Keratinocyte (primary cell): ENCODE measurements at regions not wholly inside any gene's neighbourhood (a gene's known extent, or its start where the extent isn't known, plus 50 kb on each side); places are given as distances from the start of the nearest gene placed in this dataset.

Experiments used
- DNase-seq: peaks from one replicate; pipeline ENCODE4 v3.0.0-alpha.2; 2011; ENCODE audit warnings: low read depth, missing footprints, low spot score
- FAIRE-seq: peaks from 2 replicates; lab custom pipeline; 2011; peaks lifted over from hg19 to GRCh38; lab: Jason Lieb, UNC
- H2AFZ ChIP-seq: 2 replicates; pipeline ENCODE4 v1.6.0; 2012; ENCODE audit warnings: low read length, control low read depth, inconsistent platforms; ENCODE audit not compliant: control insufficient read depth
- H3K27ac ChIP-seq: 2 replicates; pipeline ENCODE4 v1.5.1; 2011; ENCODE audit warnings: low read length; ENCODE audit not compliant: control insufficient read depth, insufficient read depth
- H3K27me3 ChIP-seq: 3 replicates; pipeline ENCODE4 v1.6.0; 2011; ENCODE audit warnings: low read length; ENCODE audit not compliant: control insufficient read depth, insufficient read depth; ENCODE audit errors: extremely low read depth
- H3K36me3 ChIP-seq, 2 experiments: 2 replicates in 1 of 2; 3 replicates in 1 of 2; pipeline ENCODE4 v1.5.1; 2011; ENCODE audit warnings: low read length in 2 of 2, mild to moderate bottlenecking in 1 of 2; ENCODE audit not compliant: control insufficient read depth in 2 of 2, insufficient read depth in 2 of 2; ENCODE audit errors: extremely low read depth in 1 of 2
- H3K4me1 ChIP-seq: 3 replicates; pipeline ENCODE4 v1.5.1; 2011; ENCODE audit warnings: low read length; ENCODE audit not compliant: control insufficient read depth, insufficient read depth; ENCODE audit errors: extremely low read depth
- H3K4me2 ChIP-seq: 3 replicates; pipeline ENCODE4 v1.6.0; 2011; ENCODE audit warnings: low read depth, low read length; ENCODE audit not compliant: control insufficient read depth, insufficient read depth; ENCODE audit errors: extremely low read depth
- H3K4me3 ChIP-seq, 3 experiments: fragments of 200-600 bp in 1 of 3; sonication (generic) in 1 of 3; 2 replicates in 2 of 3; 3 replicates in 1 of 3; pipeline ENCODE4 v1.5.1; 2011 to 2016; ENCODE audit warnings: low read length in 3 of 3, mild to moderate bottlenecking in 3 of 3, control low read depth in 2 of 3, inconsistent platforms in 1 of 3, low read depth in 1 of 3, mixed read lengths in 1 of 3, mixed run types in 1 of 3, moderate library complexity in 1 of 3; ENCODE audit not compliant: control insufficient read depth in 2 of 3, insufficient read depth in 2 of 3; ENCODE audit errors: extremely low read depth in 1 of 3
- H3K79me2 ChIP-seq: 2 replicates; pipeline ENCODE4 v1.6.0; 2012; ENCODE audit warnings: low read length; ENCODE audit not compliant: control insufficient read depth, insufficient read depth
- H3K9ac ChIP-seq: 3 replicates; pipeline ENCODE4 v1.6.0; 2011; ENCODE audit warnings: low read length; ENCODE audit not compliant: control insufficient read depth, insufficient read depth; ENCODE audit errors: extremely low read depth
- H3K9me1 ChIP-seq: 3 replicates; pipeline ENCODE4 v1.6.0; 2011; ENCODE audit warnings: low read length; ENCODE audit not compliant: control insufficient read depth, insufficient read depth; ENCODE audit errors: extremely low read depth
- H3K9me3 ChIP-seq: 2 replicates; pipeline ENCODE4 v1.5.1; 2012; ENCODE audit warnings: low read depth, low read length; ENCODE audit not compliant: control insufficient read depth
- H4K20me1 ChIP-seq: 3 replicates; pipeline ENCODE4 v1.6.0; 2011; ENCODE audit warnings: low read length; ENCODE audit not compliant: control insufficient read depth, insufficient read depth; ENCODE audit errors: extremely low read depth
- EZH2 ChIP-seq: IDR thresholded peaks from one replicate; pipeline ENCODE4 v1.6.1; 2012; ENCODE audit warnings: inconsistent platforms, mild to moderate bottlenecking, low read length, moderate library complexity
- dilution Hi-C: fragments of 300-500 bp; cut with MboI; formaldehyde crosslinking; loops from one replicate; pipeline ENCODE4 v1.7.0; 2020; ENCODE audit warnings: low sequenced_read_pairs; ENCODE audit not compliant: extremely low pct_ligation_motif_present
- TF ChIP-seq, protein P1 (sequence below), 3 experiments: IDR thresholded peaks in 1 of 3; conservative IDR thresholded peaks in 1 of 3; optimal IDR thresholded peaks in 1 of 3; 2 replicates in 2 of 3; 3 replicates in 1 of 3; pipeline versions ENCODE3 to v1.5.1; 2011; ENCODE audit warnings: low read length in 3 of 3, mild to moderate bottlenecking in 3 of 3, moderate library complexity in 2 of 3, control low read depth in 1 of 3, inconsistent platforms in 1 of 3; ENCODE audit not compliant: insufficient read depth in 2 of 3; ENCODE audit errors: extremely low read depth in 1 of 3

GRCh38 chr11:27184458-27185312 lies 144.1 kb downstream of the BBOX1 start:
- TF ChIP-seq, protein P1, sequence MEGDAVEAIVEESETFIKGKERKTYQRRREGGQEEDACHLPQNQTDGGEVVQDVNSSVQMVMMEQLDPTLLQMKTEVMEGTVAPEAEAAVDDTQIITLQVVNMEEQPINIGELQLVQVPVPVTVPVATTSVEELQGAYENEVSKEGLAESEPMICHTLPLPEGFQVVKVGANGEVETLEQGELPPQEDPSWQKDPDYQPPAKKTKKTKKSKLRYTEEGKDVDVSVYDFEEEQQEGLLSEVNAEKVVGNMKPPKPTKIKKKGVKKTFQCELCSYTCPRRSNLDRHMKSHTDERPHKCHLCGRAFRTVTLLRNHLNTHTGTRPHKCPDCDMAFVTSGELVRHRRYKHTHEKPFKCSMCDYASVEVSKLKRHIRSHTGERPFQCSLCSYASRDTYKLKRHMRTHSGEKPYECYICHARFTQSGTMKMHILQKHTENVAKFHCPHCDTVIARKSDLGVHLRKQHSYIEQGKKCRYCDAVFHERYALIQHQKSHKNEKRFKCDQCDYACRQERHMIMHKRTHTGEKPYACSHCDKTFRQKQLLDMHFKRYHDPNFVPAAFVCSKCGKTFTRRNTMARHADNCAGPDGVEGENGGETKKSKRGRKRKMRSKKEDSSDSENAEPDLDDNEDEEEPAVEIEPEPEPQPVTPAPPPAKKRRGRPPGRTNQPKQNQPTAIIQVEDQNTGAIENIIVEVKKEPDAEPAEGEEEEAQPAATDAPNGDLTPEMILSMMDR (optimal IDR thresholded peaks at IDR 0.05 in 1 of 3, IDR thresholded peaks at IDR 0.05 in 1 of 3, conservative IDR thresholded peaks at IDR 0.05 in 1 of 3; ENCODE audit: extremely low read depth in 1 of 3, insufficient read depth in 2 of 3, low read length in 3 of 3) = no peak
- no peak for TF ChIP-seq EZH2
- Histone ChIP-seq H3K9me1 (no peaks in the 10 kb centered on the region), H3K27ac (no peak overlapping the region), H4K20me1 (no peaks in the 10 kb centered on the region), H3K27me3 (no peaks in the 10 kb centered on the region), H3K4me3 (no peak overlapping the region), H3K9me3 (no peaks in the 10 kb centered on the region), H2AFZ (no peak overlapping the region), H3K4me2 (peak overlapping the region; percentile 22), H3K9ac (no peak overlapping the region), H3K4me1 (peaks cover 6% of the 10 kb centered on the region), H3K79me2 (no peaks in the 10 kb centered on the region), H3K36me3 (no peaks in the 10 kb centered on the region)
- FAIRE-seq = no peak
- dilution Hi-C loops = loop anchor here (25.0 kb wide), 2 partner anchors 103 to 303 kb away; no protein-coding TSS in a partner anchor
- DNase-seq = no peak

DNA sequence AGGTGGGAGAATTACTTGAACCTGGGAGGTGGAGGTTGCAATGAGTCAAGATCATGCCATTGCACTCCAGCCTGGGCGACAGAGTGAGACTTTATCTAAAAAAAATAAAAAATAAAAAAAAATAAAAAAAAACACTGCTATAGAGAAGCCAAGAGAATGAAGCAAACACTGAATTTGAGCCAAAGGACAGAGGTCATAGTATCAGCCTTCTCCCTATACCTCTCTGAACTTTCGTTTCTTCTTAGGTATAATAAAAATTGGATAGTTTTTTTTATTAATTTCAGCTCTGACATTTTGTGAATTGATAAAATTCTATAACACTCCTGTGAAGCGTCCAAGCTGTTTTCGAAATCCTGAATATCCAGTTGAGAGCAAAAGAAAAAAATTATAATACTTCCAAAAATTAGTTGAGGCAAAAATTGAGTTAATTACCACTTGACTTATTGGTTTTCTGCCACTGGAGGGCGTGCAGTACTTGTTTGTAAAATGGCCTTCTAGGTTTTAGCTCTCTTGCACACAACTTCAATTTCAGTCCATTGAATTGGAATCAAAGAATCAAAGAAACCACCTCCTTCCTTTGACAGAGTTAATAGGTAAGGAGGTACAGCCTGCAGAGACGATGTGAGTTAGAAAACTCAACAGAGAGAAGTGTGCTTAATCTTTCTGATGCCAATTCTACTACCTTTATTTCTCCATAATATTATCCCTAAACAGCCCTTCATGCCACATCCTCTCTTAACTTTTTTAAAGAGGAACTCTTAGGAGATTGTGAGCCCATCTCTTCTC lies 143.2 kb downstream of the BBOX1 start:
- H4K20me1 ChIP-seq = no peaks in the 10 kb centered on the region
- H3K4me2 ChIP-seq = no peak overlapping the region
- no peaks in the 10 kb centered on the region for H3K79me2 ChIP-seq
- H3K36me3 ChIP-seq = no peaks in the 10 kb centered on the region
- H3K9me1 ChIP-seq = no peaks in the 10 kb centered on the region
- no peak overlapping the region for H3K4me3 ChIP-seq
- H3K9ac ChIP-seq = no peak overlapping the region
- peak; percentile 56 for FAIRE-seq
- TF ChIP-seq, protein P1 (optimal IDR thresholded peaks at IDR 0.05 in 1 of 3, IDR thresholded peaks at IDR 0.05 in 1 of 3, conservative IDR thresholded peaks at IDR 0.05 in 1 of 3; ENCODE audit: extremely low read depth in 1 of 3, insufficient read depth in 2 of 3, low read length in 3 of 3) = peak in 2 of 3 experiments; percentile 61 to 68
- no peak for TF ChIP-seq EZH2
- no peak for DNase-seq
- H3K9me3 ChIP-seq = no peaks in the 10 kb centered on the region
- dilution Hi-C loops = loop anchor here (25.0 kb wide), 2 partner anchors 103 to 303 kb away; no protein-coding TSS in a partner anchor
- no peaks in the 10 kb centered on the region for H3K27me3 ChIP-seq
- no peak overlapping the region for H3K27ac ChIP-seq
- H3K4me1 ChIP-seq = peaks cover 6% of the 10 kb centered on the region
- no peak overlapping the region for H2AFZ ChIP-seq
